HEK293 (cell line): ENCODE measurements at regions not wholly inside any gene's neighbourhood (a gene's known extent, or its start where the extent isn't known, plus 50 kb on each side); places are given as distances from the start of the nearest gene placed in this dataset.

Experiments
- CTCF ChIA-PET: fragments of 350-600 bp; formaldehyde crosslinking; extraction: SDS; loops from one replicate; lab custom pipeline; 2021; ENCODE audit warnings: antibody characterized with exemption; lab: Yijun Ruan, JAX
- POLR2A ChIA-PET: fragments of 300-600 bp; formaldehyde crosslinking; extraction: SDS; loops from one replicate; lab custom pipeline; 2020; ENCODE audit warnings: antibody characterized with exemption, inconsistent platforms; lab: Yijun Ruan, JAX
- H3K27ac ChIP-seq: fragments of 200-500 bp; sonication (Bioruptor generic); 2 replicates; pipeline ENCODE4 v1.5.1; 2014; ENCODE audit warnings: low read depth, low read length, control low read depth, inconsistent platforms; ENCODE audit errors: extremely low read depth
- H3K36me3 ChIP-seq, 2 experiments: fragments of 200-500 bp in 1 of 2; sonication (Bioruptor generic) in 1 of 2; 1 replicate in 1 of 2; 2 replicates in 1 of 2; pipeline ENCODE4 v1.5.1; 2014 to 2017; ENCODE audit warnings: inconsistent platforms in 2 of 2, low read length in 2 of 2; ENCODE audit not compliant: control insufficient read depth in 2 of 2, insufficient read depth in 1 of 2
- H3K4me1 ChIP-seq: fragments of 200-500 bp; sonication (Bioruptor generic); 2 replicates; pipeline ENCODE4 v1.5.1; 2014; ENCODE audit warnings: mild to moderate bottlenecking, low read length, inconsistent platforms; ENCODE audit not compliant: control insufficient read depth, insufficient read depth
- H3K4me3 ChIP-seq: 2 replicates; pipeline ENCODE4 v1.5.1; 2011; ENCODE audit warnings: low read depth, mild to moderate bottlenecking, control low read depth, low read length, moderate library complexity
- H3K9me3 ChIP-seq: fragments of 200-500 bp; sonication (Bioruptor generic); 2 replicates; pipeline ENCODE4 v1.5.1; 2014; ENCODE audit warnings: low read depth, low read length, inconsistent platforms; ENCODE audit not compliant: control insufficient read depth, insufficient read depth
- BCL11B ChIP-seq: fragments of 450-650 bp; formaldehyde crosslinking; IDR thresholded peaks from 2 replicates; pipeline ENCODE4 v1.5.1; 2016; ENCODE audit warnings: low read depth, missing biosample characterization, missing genetic modification characterization
- GLIS1 ChIP-seq: fragments of 450-650 bp; formaldehyde crosslinking; IDR thresholded peaks from 2 replicates; pipeline ENCODE4 v1.5.1; 2016; ENCODE audit warnings: missing biosample characterization, missing genetic modification characterization
- OSR2 ChIP-seq: fragments of 450-650 bp; formaldehyde crosslinking; IDR thresholded peaks from 2 replicates; pipeline ENCODE4 v1.5.1; 2016; ENCODE audit warnings: missing biosample characterization, missing genetic modification characterization
- SETDB1 ChIP-seq: IDR thresholded peaks from one replicate; pipeline ENCODE4 v1.6.1; 2017; ENCODE audit warnings: mild to moderate bottlenecking, low read length, moderate library complexity, mixed read lengths; ENCODE audit not compliant: insufficient read length
- TCF7L2 ChIP-seq: IDR thresholded peaks from 2 replicates; pipeline ENCODE4 v1.6.1; 2011; ENCODE audit warnings: low read depth, mild to moderate bottlenecking, inconsistent platforms, low read length, moderate library complexity, borderline replicate concordance
- ZNF248 ChIP-seq: fragments of 450-650 bp; formaldehyde crosslinking; IDR thresholded peaks from 2 replicates; pipeline ENCODE4 v1.5.1; 2017; ENCODE audit warnings: missing biosample characterization, missing genetic modification characterization
- ZNF354C ChIP-seq: fragments of 450-650 bp; formaldehyde crosslinking; IDR thresholded peaks from 2 replicates; pipeline ENCODE4 v1.5.1; 2016; ENCODE audit warnings: missing biosample characterization, missing genetic modification characterization, low read depth, borderline replicate concordance
- ZNF555 ChIP-seq: fragments of 450-650 bp; formaldehyde crosslinking; conservative IDR thresholded peaks from 2 replicates; pipeline ENCODE4 v1.5.1; 2017; ENCODE audit warnings: missing biosample characterization, mild to moderate bottlenecking, missing genetic modification characterization, inconsistent platforms
- ZNF623 ChIP-seq: fragments of 450-650 bp; formaldehyde crosslinking; IDR thresholded peaks from 2 replicates; pipeline ENCODE4 v1.5.1; 2016; ENCODE audit warnings: missing biosample characterization, missing genetic modification characterization
- ZNF629 ChIP-seq: fragments of 450-650 bp; formaldehyde crosslinking; IDR thresholded peaks from 2 replicates; pipeline ENCODE4 v1.5.1; 2017; ENCODE audit warnings: missing biosample characterization, missing genetic modification characterization
- ZNF654 ChIP-seq: fragments of 450-650 bp; formaldehyde crosslinking; IDR thresholded peaks from 2 replicates; pipeline ENCODE4 v1.5.1; 2016; ENCODE audit warnings: low read depth, missing biosample characterization, missing genetic modification characterization
- TF ChIP-seq, protein P1 (sequence below): fragments of 450-650 bp; IDR thresholded peaks from 2 replicates; pipeline ENCODE4 v1.5.1; 2018; ENCODE audit warnings: missing biosample characterization, mild to moderate bottlenecking, missing genetic modification characterization
- TF ChIP-seq, protein P2 (sequence below): fragments of 450-650 bp; formaldehyde crosslinking; IDR thresholded peaks from 2 replicates; pipeline ENCODE4 v1.5.1; 2016; ENCODE audit warnings: missing biosample characterization, missing genetic modification characterization, borderline replicate concordance
- TF ChIP-seq, protein P3 (sequence below): fragments of 450-650 bp; formaldehyde crosslinking; IDR thresholded peaks from 2 replicates; pipeline ENCODE4 v1.5.1; 2016; ENCODE audit warnings: missing biosample characterization, missing genetic modification characterization, low read depth
- TF ChIP-seq, protein P4 (sequence below): fragments of 450-650 bp; formaldehyde crosslinking; IDR thresholded peaks from 2 replicates; pipeline ENCODE4 v1.5.1; 2016; ENCODE audit warnings: missing biosample characterization, missing genetic modification characterization, borderline replicate concordance
- TF ChIP-seq, protein P5 (sequence below): fragments of 450-650 bp; formaldehyde crosslinking; IDR thresholded peaks from 2 replicates; pipeline ENCODE4 v1.5.1; 2017; ENCODE audit warnings: missing biosample characterization, mild to moderate bottlenecking, missing genetic modification characterization, moderate library complexity
- TF ChIP-seq, protein P6 (sequence below): fragments of 450-650 bp; formaldehyde crosslinking; IDR thresholded peaks from 2 replicates; pipeline ENCODE4 v1.5.1; 2017; ENCODE audit warnings: missing biosample characterization, missing genetic modification characterization

DNA sequence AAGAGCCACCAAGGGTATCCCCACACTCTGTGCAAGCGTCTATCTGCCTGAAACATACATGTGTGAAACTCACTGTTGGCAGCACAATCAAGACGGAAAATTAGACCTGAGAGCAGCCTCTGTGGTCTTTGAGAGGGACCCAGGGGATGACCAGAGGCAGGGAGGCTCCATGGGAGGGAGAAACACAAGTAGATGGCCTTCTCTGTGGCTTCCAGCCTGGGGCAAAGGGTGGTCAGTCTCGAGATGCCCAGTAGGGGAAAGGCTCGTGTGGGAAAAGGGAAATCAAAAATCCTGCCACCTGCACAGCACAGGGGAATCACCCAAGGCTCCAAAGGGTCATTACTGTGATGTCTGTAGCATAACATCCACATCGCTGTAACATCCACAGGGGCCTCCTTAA lies 823.3 kb downstream of the KCNJ18 start:
- ChIA-PET POLR2A (no interaction called here), CTCF (interaction anchor here (1.3 kb wide), 1 partner anchor 18 kb away, joined by 4 read pairs; no protein-coding TSS in a partner anchor)
- H3K27ac ChIP-seq, result no peak overlapping the region
- H3K4me3 ChIP-seq, result no peak overlapping the region
- no peak for TF ChIP-seq ZNF623 (tag by site-specific recombination)
- TF ChIP-seq OSR2, result no peak
- TF ChIP-seq, protein P1, sequence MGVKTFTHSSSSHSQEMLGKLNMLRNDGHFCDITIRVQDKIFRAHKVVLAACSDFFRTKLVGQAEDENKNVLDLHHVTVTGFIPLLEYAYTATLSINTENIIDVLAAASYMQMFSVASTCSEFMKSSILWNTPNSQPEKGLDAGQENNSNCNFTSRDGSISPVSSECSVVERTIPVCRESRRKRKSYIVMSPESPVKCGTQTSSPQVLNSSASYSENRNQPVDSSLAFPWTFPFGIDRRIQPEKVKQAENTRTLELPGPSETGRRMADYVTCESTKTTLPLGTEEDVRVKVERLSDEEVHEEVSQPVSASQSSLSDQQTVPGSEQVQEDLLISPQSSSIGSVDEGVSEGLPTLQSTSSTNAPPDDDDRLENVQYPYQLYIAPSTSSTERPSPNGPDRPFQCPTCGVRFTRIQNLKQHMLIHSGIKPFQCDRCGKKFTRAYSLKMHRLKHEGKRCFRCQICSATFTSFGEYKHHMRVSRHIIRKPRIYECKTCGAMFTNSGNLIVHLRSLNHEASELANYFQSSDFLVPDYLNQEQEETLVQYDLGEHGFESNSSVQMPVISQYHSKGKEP (tag by site-specific recombination), result no peak
- TF ChIP-seq, protein P2, sequence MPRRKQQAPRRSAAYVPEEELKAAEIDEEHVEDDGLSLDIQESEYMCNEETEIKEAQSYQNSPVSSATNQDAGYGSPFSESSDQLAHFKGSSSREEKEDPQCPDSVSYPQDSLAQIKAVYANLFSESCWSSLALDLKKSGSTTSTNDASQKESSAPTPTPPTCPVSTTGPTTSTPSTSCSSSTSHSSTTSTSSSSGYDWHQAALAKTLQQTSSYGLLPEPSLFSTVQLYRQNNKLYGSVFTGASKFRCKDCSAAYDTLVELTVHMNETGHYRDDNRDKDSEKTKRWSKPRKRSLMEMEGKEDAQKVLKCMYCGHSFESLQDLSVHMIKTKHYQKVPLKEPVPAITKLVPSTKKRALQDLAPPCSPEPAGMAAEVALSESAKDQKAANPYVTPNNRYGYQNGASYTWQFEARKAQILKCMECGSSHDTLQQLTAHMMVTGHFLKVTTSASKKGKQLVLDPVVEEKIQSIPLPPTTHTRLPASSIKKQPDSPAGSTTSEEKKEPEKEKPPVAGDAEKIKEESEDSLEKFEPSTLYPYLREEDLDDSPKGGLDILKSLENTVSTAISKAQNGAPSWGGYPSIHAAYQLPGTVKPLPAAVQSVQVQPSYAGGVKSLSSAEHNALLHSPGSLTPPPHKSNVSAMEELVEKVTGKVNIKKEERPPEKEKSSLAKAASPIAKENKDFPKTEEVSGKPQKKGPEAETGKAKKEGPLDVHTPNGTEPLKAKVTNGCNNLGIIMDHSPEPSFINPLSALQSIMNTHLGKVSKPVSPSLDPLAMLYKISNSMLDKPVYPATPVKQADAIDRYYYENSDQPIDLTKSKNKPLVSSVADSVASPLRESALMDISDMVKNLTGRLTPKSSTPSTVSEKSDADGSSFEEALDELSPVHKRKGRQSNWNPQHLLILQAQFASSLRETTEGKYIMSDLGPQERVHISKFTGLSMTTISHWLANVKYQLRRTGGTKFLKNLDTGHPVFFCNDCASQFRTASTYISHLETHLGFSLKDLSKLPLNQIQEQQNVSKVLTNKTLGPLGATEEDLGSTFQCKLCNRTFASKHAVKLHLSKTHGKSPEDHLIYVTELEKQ (tag by site-specific recombination), result no peak
- TF ChIP-seq TCF7L2, result no peak
- TF ChIP-seq BCL11B (tag by site-specific recombination), result no peak
- no peak for TF ChIP-seq ZNF248 (tag by site-specific recombination)
- H3K36me3 ChIP-seq, result no peaks in the 10 kb centered on the region
- H3K4me1 ChIP-seq, result no peaks in the 10 kb centered on the region
- H3K9me3 ChIP-seq, result no peaks in the 10 kb centered on the region

DNA sequence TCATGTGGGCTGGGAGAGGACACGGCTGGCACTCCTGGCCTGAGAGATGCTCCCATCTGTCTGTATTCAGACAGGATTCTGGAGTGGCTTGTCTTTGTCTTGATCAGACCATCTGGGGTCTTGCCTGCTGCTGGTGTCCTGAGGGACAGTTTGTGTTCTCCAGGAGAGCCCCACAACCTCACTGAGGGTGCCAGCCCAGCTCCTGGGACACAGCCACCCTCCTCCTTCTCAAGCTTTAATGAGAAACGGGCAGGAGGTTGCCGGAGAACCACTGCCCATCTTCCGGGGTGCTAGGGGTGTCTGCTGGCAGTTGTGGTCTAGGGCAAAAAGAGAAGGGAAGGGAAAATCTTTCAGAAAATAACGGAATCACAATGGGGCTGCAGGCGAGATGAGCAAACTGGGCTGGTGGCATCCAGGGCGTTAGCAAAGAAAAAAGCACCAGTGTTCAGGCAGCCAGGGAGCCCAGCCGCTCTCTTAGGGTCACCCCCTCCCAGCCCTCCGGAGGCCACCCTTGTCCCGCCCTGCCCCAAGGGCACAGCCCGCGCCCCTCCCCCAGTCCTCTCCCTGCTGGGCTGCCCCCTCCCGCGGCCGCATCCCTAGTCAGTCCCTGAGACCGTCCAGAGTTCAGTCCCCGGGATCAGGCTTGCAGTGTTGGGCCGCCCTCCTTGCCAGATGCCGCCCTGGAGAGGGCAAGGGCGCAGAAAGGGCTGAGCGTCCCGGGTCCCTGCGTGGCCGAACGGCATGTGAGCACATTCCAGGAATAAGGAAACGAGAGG lies 824.7 kb downstream of the KCNJ18 start:
- CTCF ChIA-PET, result interaction anchor here (0.6 to 1.3 kb wide), 2 partner anchors 16 to 91 kb away, joined by 3 to 4 read pairs; no protein-coding TSS in a partner anchor
- H3K9me3 ChIP-seq, result no peaks in the 10 kb centered on the region
- no peak for TF ChIP-seq ZNF354C (tag by site-specific recombination)
- TF ChIP-seq, protein P3, sequence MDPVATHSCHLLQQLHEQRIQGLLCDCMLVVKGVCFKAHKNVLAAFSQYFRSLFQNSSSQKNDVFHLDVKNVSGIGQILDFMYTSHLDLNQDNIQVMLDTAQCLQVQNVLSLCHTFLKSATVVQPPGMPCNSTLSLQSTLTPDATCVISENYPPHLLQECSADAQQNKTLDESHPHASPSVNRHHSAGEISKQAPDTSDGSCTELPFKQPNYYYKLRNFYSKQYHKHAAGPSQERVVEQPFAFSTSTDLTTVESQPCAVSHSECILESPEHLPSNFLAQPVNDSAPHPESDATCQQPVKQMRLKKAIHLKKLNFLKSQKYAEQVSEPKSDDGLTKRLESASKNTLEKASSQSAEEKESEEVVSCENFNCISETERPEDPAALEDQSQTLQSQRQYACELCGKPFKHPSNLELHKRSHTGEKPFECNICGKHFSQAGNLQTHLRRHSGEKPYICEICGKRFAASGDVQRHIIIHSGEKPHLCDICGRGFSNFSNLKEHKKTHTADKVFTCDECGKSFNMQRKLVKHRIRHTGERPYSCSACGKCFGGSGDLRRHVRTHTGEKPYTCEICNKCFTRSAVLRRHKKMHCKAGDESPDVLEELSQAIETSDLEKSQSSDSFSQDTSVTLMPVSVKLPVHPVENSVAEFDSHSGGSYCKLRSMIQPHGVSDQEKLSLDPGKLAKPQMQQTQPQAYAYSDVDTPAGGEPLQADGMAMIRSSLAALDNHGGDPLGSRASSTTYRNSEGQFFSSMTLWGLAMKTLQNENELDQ (tag by site-specific recombination), result no peak
- H3K36me3 ChIP-seq, result no peaks in the 10 kb centered on the region
- H3K4me3 ChIP-seq, result no peak overlapping the region
- H3K27ac ChIP-seq, result no peak overlapping the region
- H3K4me1 ChIP-seq, result no peaks in the 10 kb centered on the region
- POLR2A ChIA-PET, result no interaction called here

DNA sequence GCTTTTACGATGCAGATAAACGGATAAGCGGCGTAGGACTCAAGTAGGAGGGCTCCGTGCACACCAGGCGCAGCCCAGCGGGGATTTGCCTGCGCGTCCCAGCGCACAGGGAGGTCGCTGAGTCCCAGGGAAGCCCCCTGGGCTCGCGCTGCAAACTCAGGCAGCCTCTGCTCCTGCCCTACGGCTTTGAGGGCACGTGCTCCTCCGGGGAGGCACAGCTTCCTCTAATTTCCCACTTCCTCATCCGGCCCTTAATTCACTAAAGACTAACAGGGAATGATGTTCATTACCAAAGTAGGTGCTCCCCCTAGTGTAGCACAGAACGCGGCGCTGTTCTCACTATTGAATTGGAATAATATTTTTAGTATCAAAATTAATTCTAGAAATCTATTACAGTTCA lies 825.4 kb downstream of the KCNJ18 start:
- ChIA-PET POLR2A (no interaction called here), CTCF (interaction anchor here (0.6 kb wide), 1 partner anchor 90 kb away, joined by 3 read pairs; no protein-coding TSS in a partner anchor)
- Histone ChIP-seq H3K36me3 (no peaks in the 10 kb centered on the region), H3K4me1 (no peaks in the 10 kb centered on the region), H3K27ac (no peak overlapping the region), H3K4me3 (no peak overlapping the region), H3K9me3 (no peaks in the 10 kb centered on the region)
- peak; percentile 14; the same call in 1 of the 2 replicates for TF ChIP-seq ZNF654 (tag by site-specific recombination)
- TF ChIP-seq, protein P4, sequence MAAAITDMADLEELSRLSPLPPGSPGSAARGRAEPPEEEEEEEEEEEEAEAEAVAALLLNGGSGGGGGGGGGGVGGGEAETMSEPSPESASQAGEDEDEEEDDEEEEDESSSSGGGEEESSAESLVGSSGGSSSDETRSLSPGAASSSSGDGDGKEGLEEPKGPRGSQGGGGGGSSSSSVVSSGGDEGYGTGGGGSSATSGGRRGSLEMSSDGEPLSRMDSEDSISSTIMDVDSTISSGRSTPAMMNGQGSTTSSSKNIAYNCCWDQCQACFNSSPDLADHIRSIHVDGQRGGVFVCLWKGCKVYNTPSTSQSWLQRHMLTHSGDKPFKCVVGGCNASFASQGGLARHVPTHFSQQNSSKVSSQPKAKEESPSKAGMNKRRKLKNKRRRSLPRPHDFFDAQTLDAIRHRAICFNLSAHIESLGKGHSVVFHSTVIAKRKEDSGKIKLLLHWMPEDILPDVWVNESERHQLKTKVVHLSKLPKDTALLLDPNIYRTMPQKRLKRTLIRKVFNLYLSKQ (tag by site-specific recombination), result no peak
- TF ChIP-seq GLIS1, result peak; percentile 42; the same call in 1 of the 2 replicates
- TF ChIP-seq SETDB1, result peak; percentile 19
- TF ChIP-seq, protein P5, sequence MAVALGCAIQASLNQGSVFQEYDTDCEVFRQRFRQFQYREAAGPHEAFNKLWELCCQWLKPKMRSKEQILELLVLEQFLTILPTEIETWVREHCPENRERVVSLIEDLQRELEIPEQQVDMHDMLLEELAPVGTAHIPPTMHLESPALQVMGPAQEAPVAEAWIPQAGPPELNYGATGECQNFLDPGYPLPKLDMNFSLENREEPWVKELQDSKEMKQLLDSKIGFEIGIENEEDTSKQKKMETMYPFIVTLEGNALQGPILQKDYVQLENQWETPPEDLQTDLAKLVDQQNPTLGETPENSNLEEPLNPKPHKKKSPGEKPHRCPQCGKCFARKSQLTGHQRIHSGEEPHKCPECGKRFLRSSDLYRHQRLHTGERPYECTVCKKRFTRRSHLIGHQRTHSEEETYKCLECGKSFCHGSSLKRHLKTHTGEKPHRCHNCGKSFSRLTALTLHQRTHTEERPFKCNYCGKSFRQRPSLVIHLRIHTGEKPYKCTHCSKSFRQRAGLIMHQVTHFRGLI (tag by site-specific recombination), result no peak
- no peak for TF ChIP-seq ZNF629 (tag by site-specific recombination)
- TF ChIP-seq, protein P6, sequence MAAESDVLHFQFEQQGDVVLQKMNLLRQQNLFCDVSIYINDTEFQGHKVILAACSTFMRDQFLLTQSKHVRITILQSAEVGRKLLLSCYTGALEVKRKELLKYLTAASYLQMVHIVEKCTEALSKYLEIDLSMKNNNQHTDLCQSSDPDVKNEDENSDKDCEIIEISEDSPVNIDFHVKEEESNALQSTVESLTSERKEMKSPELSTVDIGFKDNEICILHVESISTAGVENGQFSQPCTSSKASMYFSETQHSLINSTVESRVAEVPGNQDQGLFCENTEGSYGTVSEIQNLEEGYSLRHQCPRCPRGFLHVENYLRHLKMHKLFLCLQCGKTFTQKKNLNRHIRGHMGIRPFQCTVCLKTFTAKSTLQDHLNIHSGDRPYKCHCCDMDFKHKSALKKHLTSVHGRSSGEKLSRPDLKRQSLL, result no peak
- TF ChIP-seq ZNF555 (tag by site-specific recombination), result no peak
